K562 (cell line): ENCODE measurements at regions not wholly inside any gene's neighbourhood (a gene's known extent, or its start where the extent isn't known, plus 50 kb on each side); places are given as distances from the start of the nearest gene placed in this dataset.

Source experiments
- ATF1 ChIP-seq, 2 experiments: fragments of 450-650 bp in 1 of 2; IDR thresholded peaks; 2 replicates each; pipeline ENCODE4 v1.6.1; 2016; ENCODE audit warnings: missing compliant biosample characterization in 1 of 2, missing genetic modification characterization in 1 of 2
- BRCA1 ChIP-seq, 2 experiments: fragments of 450-650 bp in 1 of 2; sonication (generic) in 1 of 2; formaldehyde crosslinking in 1 of 2; IDR thresholded peaks; 2 replicates each; pipeline versions ENCODE4 v1.5.0 to v1.6.1; 2017 to 2020; ENCODE audit warnings: mild to moderate bottlenecking in 1 of 2, missing genetic modification reagents in 1 of 2
- C11orf30 ChIP-seq: fragments of 450-650 bp; IDR thresholded peaks from 2 replicates; pipeline ENCODE4 v1.6.1; 2016; ENCODE audit warnings: low read depth, mild to moderate bottlenecking
- CBFA2T2 ChIP-seq: fragments of 450-650 bp; conservative IDR thresholded peaks from 2 replicates; pipeline ENCODE4 v1.6.1; 2017; ENCODE audit warnings: mild to moderate bottlenecking
- ELF2 ChIP-seq: fragments of 250-450 bp; sonication (Bioruptor Pico); IDR thresholded peaks from 2 replicates; pipeline ENCODE4 v1.5.0; 2021; ENCODE audit warnings: mild to moderate bottlenecking
- GTF2E2 ChIP-seq: fragments of 200-800 bp; sonication (Bioruptor generic); IDR thresholded peaks from 2 replicates; pipeline ENCODE4 v1.6.1; 2016; ENCODE audit warnings: missing genetic modification characterization, missing compliant biosample characterization
- HDAC3 ChIP-seq: fragments of 450-650 bp; IDR thresholded peaks from 2 replicates; pipeline ENCODE4 v1.6.1; 2018; ENCODE audit warnings: borderline replicate concordance, mild to moderate bottlenecking, moderate library complexity; ENCODE audit not compliant: partially characterized antibody
- HDAC6 ChIP-seq: IDR thresholded peaks from 2 replicates; pipeline ENCODE4 v1.6.1; 2012; ENCODE audit warnings: low read depth, mild to moderate bottlenecking, control low read depth, inconsistent platforms, low read length, moderate library complexity
- KDM2B ChIP-seq: fragments of 250-450 bp; sonication (Bioruptor Pico); IDR thresholded peaks from 2 replicates; pipeline ENCODE4 v1.8.0; 2021; ENCODE audit warnings: mild to moderate bottlenecking, moderate library complexity
- L3MBTL2 ChIP-seq: fragments of 450-650 bp; IDR thresholded peaks from 2 replicates; pipeline ENCODE4 v1.6.1; 2016; ENCODE audit warnings: mild to moderate bottlenecking, moderate library complexity
- MEIS2 ChIP-seq: fragments of 450-650 bp; IDR thresholded peaks from 2 replicates; pipeline ENCODE4 v1.6.1; 2014; ENCODE audit warnings: mild to moderate bottlenecking; ENCODE audit not compliant: partially characterized antibody
- NFXL1 ChIP-seq: fragments of 450-650 bp; formaldehyde crosslinking; IDR thresholded peaks from 2 replicates; pipeline ENCODE4 v1.4.0; 2021; ENCODE audit warnings: mild to moderate bottlenecking
- PHF20 ChIP-seq: fragments of 450-650 bp; IDR thresholded peaks from 2 replicates; pipeline ENCODE4 v1.6.1; 2018; ENCODE audit not compliant: partially characterized antibody
- POLR3G ChIP-seq: IDR thresholded peaks from 2 replicates; pipeline ENCODE4 v1.6.1; 2011; ENCODE audit not compliant: insufficient read length, insufficient replicate concordance; ENCODE audit errors: extremely low read depth
- SAFB2 ChIP-seq: fragments of 200-400 bp; formaldehyde crosslinking; IDR thresholded peaks from 2 replicates; pipeline ENCODE4 v1.6.1; 2018; ENCODE audit warnings: borderline replicate concordance, low read length, low read depth, moderate library complexity; ENCODE audit not compliant: severe bottlenecking
- SMAD2 ChIP-seq: fragments of 150-350 bp; IDR thresholded peaks from 2 replicates; pipeline ENCODE4 v1.6.1; 2014; ENCODE audit warnings: low read depth, mild to moderate bottlenecking, low read length
- ZBTB7A ChIP-seq: IDR thresholded peaks from 2 replicates; pipeline ENCODE4 v1.6.1; 2011; ENCODE audit warnings: low read depth, mild to moderate bottlenecking, low read length, moderate library complexity, borderline replicate concordance; ENCODE audit not compliant: control insufficient read depth
- ZNF134 ChIP-seq: fragments of 250-450 bp; sonication (Bioruptor Pico); conservative IDR thresholded peaks from 2 replicates; pipeline ENCODE4 v1.4.0; 2020
- ZNF217 ChIP-seq: sonication (generic); formaldehyde crosslinking; IDR thresholded peaks from 2 replicates; pipeline ENCODE4 v1.8.0; 2022; ENCODE audit warnings: mild to moderate bottlenecking, missing genetic modification reagents
- ZNF551 ChIP-seq: fragments of 250-450 bp; sonication (Bioruptor Pico); IDR thresholded peaks from 2 replicates; pipeline ENCODE4 v1.5.0; 2021; ENCODE audit warnings: mild to moderate bottlenecking, moderate library complexity
- TF ChIP-seq, protein P1 (sequence below): sonication (generic); formaldehyde crosslinking; IDR thresholded peaks from 2 replicates; pipeline ENCODE4 v1.8.1; 2023; ENCODE audit warnings: mild to moderate bottlenecking, missing genetic modification reagents
- TF ChIP-seq, protein P2 (sequence below): sonication (generic); formaldehyde crosslinking; IDR thresholded peaks from 2 replicates; pipeline ENCODE4 v1.8.0; 2023; ENCODE audit warnings: missing genetic modification reagents, mild to moderate bottlenecking, borderline replicate concordance

DNA sequence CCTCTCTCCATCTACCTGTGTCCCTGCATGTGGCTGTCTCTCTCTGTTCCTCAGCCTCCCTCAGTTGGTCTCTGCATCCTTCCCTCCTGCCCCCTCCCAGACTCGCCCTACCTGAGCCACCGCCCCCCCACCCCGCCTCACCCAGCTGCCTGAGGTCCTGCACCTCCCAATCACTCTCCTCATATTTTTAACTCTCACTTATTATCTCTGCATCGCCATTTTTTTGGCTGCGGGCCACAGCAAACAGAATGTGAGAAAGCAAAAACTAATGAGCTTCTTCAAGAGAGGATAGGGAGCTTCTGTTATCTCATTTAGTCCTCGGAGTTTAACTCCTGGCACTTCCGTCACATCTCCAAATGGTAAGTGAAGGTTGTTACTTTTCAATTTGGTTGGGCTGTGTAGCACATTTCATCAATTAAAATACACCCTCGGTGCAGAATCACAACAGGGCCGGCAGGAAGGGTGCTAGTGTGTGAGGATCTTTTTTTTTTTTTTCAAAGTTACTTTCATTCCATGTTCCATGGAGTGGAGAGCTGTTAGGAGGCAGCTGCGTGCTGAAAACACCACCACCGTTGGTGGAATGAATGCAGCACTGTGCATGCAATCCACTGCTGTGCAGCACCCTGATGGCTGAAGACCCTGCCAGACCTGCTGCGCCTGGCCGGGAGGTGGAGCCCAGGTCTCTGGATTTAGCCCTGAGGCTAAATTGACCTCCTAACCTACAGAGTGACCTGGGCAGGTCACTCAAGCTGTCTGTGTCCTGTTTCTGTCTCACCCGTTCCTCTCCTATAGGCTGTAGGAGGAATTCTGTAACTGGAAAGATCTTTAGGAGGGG lies 157.2 kb upstream of the NFIA start (continued):
- TF ChIP-seq BRCA1 (IDR thresholded peaks at IDR 0.05), result no peak
- no peak for TF ChIP-seq BRCA1 (CRISPR knock-in tag; IDR thresholded peaks at IDR 0.05)
- TF ChIP-seq KDM2B (CRISPR knock-in tag), result no peak
- no peak for TF ChIP-seq HDAC6
- peak; percentile 27 for TF ChIP-seq MEIS2
- TF ChIP-seq, protein P1, sequence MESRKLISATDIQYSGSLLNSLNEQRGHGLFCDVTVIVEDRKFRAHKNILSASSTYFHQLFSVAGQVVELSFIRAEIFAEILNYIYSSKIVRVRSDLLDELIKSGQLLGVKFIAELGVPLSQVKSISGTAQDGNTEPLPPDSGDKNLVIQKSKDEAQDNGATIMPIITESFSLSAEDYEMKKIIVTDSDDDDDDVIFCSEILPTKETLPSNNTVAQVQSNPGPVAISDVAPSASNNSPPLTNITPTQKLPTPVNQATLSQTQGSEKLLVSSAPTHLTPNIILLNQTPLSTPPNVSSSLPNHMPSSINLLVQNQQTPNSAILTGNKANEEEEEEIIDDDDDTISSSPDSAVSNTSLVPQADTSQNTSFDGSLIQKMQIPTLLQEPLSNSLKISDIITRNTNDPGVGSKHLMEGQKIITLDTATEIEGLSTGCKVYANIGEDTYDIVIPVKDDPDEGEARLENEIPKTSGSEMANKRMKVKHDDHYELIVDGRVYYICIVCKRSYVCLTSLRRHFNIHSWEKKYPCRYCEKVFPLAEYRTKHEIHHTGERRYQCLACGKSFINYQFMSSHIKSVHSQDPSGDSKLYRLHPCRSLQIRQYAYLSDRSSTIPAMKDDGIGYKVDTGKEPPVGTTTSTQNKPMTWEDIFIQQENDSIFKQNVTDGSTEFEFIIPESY (CRISPR knock-in tag), result no peak
- TF ChIP-seq ZNF551, result no peak
- TF ChIP-seq ATF1 (CRISPR knock-in tag; IDR thresholded peaks at IDR 0.05), result no peak
- peak; percentile 36; the same call in 1 of the 2 replicates for TF ChIP-seq ATF1 (tag; IDR thresholded peaks at IDR 0.05)
- TF ChIP-seq, protein P2, sequence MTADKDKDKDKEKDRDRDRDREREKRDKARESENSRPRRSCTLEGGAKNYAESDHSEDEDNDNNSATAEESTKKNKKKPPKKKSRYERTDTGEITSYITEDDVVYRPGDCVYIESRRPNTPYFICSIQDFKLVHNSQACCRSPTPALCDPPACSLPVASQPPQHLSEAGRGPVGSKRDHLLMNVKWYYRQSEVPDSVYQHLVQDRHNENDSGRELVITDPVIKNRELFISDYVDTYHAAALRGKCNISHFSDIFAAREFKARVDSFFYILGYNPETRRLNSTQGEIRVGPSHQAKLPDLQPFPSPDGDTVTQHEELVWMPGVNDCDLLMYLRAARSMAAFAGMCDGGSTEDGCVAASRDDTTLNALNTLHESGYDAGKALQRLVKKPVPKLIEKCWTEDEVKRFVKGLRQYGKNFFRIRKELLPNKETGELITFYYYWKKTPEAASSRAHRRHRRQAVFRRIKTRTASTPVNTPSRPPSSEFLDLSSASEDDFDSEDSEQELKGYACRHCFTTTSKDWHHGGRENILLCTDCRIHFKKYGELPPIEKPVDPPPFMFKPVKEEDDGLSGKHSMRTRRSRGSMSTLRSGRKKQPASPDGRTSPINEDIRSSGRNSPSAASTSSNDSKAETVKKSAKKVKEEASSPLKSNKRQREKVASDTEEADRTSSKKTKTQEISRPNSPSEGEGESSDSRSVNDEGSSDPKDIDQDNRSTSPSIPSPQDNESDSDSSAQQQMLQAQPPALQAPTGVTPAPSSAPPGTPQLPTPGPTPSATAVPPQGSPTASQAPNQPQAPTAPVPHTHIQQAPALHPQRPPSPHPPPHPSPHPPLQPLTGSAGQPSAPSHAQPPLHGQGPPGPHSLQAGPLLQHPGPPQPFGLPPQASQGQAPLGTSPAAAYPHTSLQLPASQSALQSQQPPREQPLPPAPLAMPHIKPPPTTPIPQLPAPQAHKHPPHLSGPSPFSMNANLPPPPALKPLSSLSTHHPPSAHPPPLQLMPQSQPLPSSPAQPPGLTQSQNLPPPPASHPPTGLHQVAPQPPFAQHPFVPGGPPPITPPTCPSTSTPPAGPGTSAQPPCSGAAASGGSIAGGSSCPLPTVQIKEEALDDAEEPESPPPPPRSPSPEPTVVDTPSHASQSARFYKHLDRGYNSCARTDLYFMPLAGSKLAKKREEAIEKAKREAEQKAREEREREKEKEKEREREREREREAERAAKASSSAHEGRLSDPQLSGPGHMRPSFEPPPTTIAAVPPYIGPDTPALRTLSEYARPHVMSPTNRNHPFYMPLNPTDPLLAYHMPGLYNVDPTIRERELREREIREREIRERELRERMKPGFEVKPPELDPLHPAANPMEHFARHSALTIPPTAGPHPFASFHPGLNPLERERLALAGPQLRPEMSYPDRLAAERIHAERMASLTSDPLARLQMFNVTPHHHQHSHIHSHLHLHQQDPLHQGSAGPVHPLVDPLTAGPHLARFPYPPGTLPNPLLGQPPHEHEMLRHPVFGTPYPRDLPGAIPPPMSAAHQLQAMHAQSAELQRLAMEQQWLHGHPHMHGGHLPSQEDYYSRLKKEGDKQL (CRISPR knock-in tag), result no peak
- peak; percentile 36; the same call in 1 of the 2 replicates for TF ChIP-seq CBFA2T2
- no peak for TF ChIP-seq GTF2E2
- TF ChIP-seq NFXL1 (CRISPR knock-in tag), result no peak
- peak; percentile 40 for TF ChIP-seq C11orf30
- 0 out of 2 replicates have a peak, but pooled peaks have one; percentile 22 for TF ChIP-seq L3MBTL2
- no peak for TF ChIP-seq ZNF217 (CRISPR knock-in tag)
- no peak for TF ChIP-seq ELF2 (CRISPR knock-in tag)
- no peak for TF ChIP-seq ZNF134
- no peak for TF ChIP-seq ZBTB7A
- no peak for TF ChIP-seq POLR3G
- TF ChIP-seq PHF20, result no peak
- TF ChIP-seq SMAD2, result no peak
- no peak for TF ChIP-seq SAFB2
- no peak for TF ChIP-seq HDAC3
